GM10248 (cell line): ENCODE measurements at regions not wholly inside any gene's neighbourhood (a gene's known extent, or its start where the extent isn't known, plus 50 kb on each side); places are given as distances from the start of the nearest gene placed in this dataset.

ENCODE experiments used
- CTCF ChIA-PET: fragments of 300-600 bp; sonication (Branson Sonifier 250); formaldehyde crosslinking; extraction: SDS; loops from one replicate; lab custom pipeline; 2021; ENCODE audit warnings: antibody characterized with exemption; lab: Yijun Ruan, JAX
- POLR2A ChIA-PET: fragments of 350-650 bp; sonication (Branson Sonifier 250); formaldehyde crosslinking; extraction: SDS; loops from one replicate; lab custom pipeline; 2020; ENCODE audit warnings: antibody characterized with exemption; lab: Yijun Ruan, JAX
- DNase-seq: peaks from one replicate; pipeline ENCODE4 v3.0.0; 2012; ENCODE audit errors: extremely low spot score
- CTCF ChIP-seq: IDR thresholded peaks from 2 replicates; pipeline ENCODE4 v1.5.1; 2012; ENCODE audit warnings: mild to moderate bottlenecking, low read depth; ENCODE audit errors: extremely low read depth, missing control alignments, control extremely low read depth

GRCh38 chr4:43089730-43090129 lies 197.2 kb downstream of the GRXCR1 start:
- no peak for TF ChIP-seq CTCF
- ChIA-PET CTCF (interaction anchor here (1.0 to 1.2 kb wide), 2 partner anchors 10 to 21 kb away, joined by 3 read pairs; no protein-coding TSS in a partner anchor), POLR2A (no interaction called here)
- DNase-seq = no peak

GRCh38 chr4:43103048-43103447 lies 210.5 kb downstream of the GRXCR1 start:
- DNase-seq = no peak
- no peak for TF ChIP-seq CTCF
- ChIA-PET POLR2A (no interaction called here), CTCF (no interaction called here)

GRCh38 chr4:43112139-43112538 lies 219.6 kb downstream of the GRXCR1 start:
- ChIA-PET CTCF (no interaction called here), POLR2A (no interaction called here)
- no peak for TF ChIP-seq CTCF
- DNase-seq = no peak

- DNase-seq = no peak
- ChIA-PET POLR2A (no interaction called here), CTCF (no interaction called here)
- TF ChIP-seq CTCF = no peak
Measured at GRCh38 chr4:43113196-43113595, 220.7 kb downstream of the GRXCR1 start.

GRCh38 chr4:43126595-43126994 lies 234.1 kb downstream of the GRXCR1 start:
- ChIA-PET POLR2A (no interaction called here), CTCF (no interaction called here)
- DNase-seq = no peak
- TF ChIP-seq CTCF = no peak

GRCh38 chr4:43130228-43131021 lies 237.9 kb downstream of the GRXCR1 start:
- TF ChIP-seq CTCF = no peak
- CTCF ChIA-PET = interaction anchor here (1.0 to 2.2 kb wide), 6 partner anchors 8 to 1501 kb away, joined by 3 to 12 read pairs (median 4); no protein-coding TSS in a partner anchor
- POLR2A ChIA-PET = no interaction called here
- no peak for DNase-seq
